HEK293 (cell line): ENCODE measurements at regions not wholly inside any gene's neighbourhood (a gene's known extent, or its start where the extent isn't known, plus 50 kb on each side); places are given as distances from the start of the nearest gene placed in this dataset.

Source experiments
- KLF10 ChIP-seq: fragments of 450-650 bp; IDR thresholded peaks from 2 replicates; pipeline ENCODE4 v1.5.1; 2018; ENCODE audit warnings: missing biosample characterization, mild to moderate bottlenecking, missing genetic modification characterization
- YY1 ChIP-seq: fragments of 450-650 bp; formaldehyde crosslinking; IDR thresholded peaks from 2 replicates; pipeline ENCODE4 v1.5.1; 2018; ENCODE audit warnings: missing biosample characterization, missing genetic modification characterization
- ZNF174 ChIP-seq: fragments of 450-650 bp; formaldehyde crosslinking; IDR thresholded peaks from 2 replicates; pipeline ENCODE4 v1.5.0; 2017; ENCODE audit warnings: missing biosample characterization, mild to moderate bottlenecking, missing genetic modification characterization
- ZNF26 ChIP-seq: fragments of 450-650 bp; formaldehyde crosslinking; IDR thresholded peaks from 2 replicates; pipeline ENCODE4 v1.5.1; 2016; ENCODE audit warnings: missing biosample characterization, missing genetic modification characterization
- ZNF391 ChIP-seq: fragments of 450-650 bp; formaldehyde crosslinking; IDR thresholded peaks from 2 replicates; pipeline ENCODE4 v1.5.1; 2016; ENCODE audit warnings: low read depth, missing biosample characterization, missing genetic modification characterization, borderline replicate concordance
- ZNF558 ChIP-seq: fragments of 450-650 bp; formaldehyde crosslinking; IDR thresholded peaks from 2 replicates; pipeline ENCODE4 v1.5.1; 2016; ENCODE audit warnings: missing biosample characterization, missing genetic modification characterization
- ZNF747 ChIP-seq: fragments of 450-650 bp; formaldehyde crosslinking; IDR thresholded peaks from 2 replicates; pipeline ENCODE4 v1.5.1; 2016; ENCODE audit warnings: missing biosample characterization, missing genetic modification characterization
- TF ChIP-seq, protein P1 (sequence below): fragments of 450-650 bp; formaldehyde crosslinking; IDR thresholded peaks from 2 replicates; pipeline ENCODE4 v1.5.1; 2016; ENCODE audit warnings: missing biosample characterization, missing genetic modification characterization

- TF ChIP-seq ZNF747 (tag by site-specific recombination) (no peak), KLF10 (tag by site-specific recombination) (no peak), ZNF174 (tag by site-specific recombination) (no peak), YY1 (tag by site-specific recombination) (no peak), ZNF558 (tag by site-specific recombination) (no peak), ZNF26 (tag by site-specific recombination) (no peak), ZNF391 (tag by site-specific recombination) (no peak)
- TF ChIP-seq, protein P1, sequence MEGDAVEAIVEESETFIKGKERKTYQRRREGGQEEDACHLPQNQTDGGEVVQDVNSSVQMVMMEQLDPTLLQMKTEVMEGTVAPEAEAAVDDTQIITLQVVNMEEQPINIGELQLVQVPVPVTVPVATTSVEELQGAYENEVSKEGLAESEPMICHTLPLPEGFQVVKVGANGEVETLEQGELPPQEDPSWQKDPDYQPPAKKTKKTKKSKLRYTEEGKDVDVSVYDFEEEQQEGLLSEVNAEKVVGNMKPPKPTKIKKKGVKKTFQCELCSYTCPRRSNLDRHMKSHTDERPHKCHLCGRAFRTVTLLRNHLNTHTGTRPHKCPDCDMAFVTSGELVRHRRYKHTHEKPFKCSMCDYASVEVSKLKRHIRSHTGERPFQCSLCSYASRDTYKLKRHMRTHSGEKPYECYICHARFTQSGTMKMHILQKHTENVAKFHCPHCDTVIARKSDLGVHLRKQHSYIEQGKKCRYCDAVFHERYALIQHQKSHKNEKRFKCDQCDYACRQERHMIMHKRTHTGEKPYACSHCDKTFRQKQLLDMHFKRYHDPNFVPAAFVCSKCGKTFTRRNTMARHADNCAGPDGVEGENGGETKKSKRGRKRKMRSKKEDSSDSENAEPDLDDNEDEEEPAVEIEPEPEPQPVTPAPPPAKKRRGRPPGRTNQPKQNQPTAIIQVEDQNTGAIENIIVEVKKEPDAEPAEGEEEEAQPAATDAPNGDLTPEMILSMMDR (tag by site-specific recombination), result no peak
Measured at GRCh38 chr4:29005838-29006237, 1714.3 kb upstream of the PCDH7 start.
